ENCODE measurements at regions not wholly inside any gene's neighbourhood (a gene's known extent, or its start where the extent isn't known, plus 50 kb on each side); places are given as distances from the start of the nearest gene placed in this dataset.
A peak's percentile ranks its signal among the peaks of the same experiment; 100 is the strongest.

GRCh38 chr5:145685417-145685816 lies 149.7 kb downstream of the PRELID2 start:
- Mint-ChIP-seq H3K36me3 (ENCODE audit: insufficient read depth, unreplicated experiment) (no peaks in the 10 kb centered on the region), H3K4me3 (ENCODE audit: low read depth, unreplicated experiment) (no peak overlapping the region), H3K27me3 (ENCODE audit: unreplicated experiment) (no peaks in the 10 kb centered on the region), H3K27ac (ENCODE audit: unreplicated experiment) (no peak overlapping the region), H3K9me3 (ENCODE audit: low read depth, unreplicated experiment) (no peaks in the 10 kb centered on the region), H3K4me1 (ENCODE audit: low read depth, unreplicated experiment) (peaks cover 12% of the 10 kb centered on the region)
- BruUV-seq (replicated peaks), result no TSS peak
- TF ChIP-seq CTCF (IDR thresholded peaks at IDR 0.05; ENCODE audit: unreplicated experiment), result no peak
- CTCF ChIA-PET, result interaction anchor here (0.6 kb wide), 1 partner anchor 420 kb away, joined by 6 read pairs; no protein-coding TSS in a partner anchor
- intact Hi-C loops (cut with micrococcal nuclease; ENCODE audit: unreplicated experiment), result no loop called here
- DNase-seq, result no peak

GRCh38 chr5:145683431-145683830 lies 151.7 kb downstream of the PRELID2 start:
- CTCF ChIA-PET, result no interaction called here
- intact Hi-C loops (cut with micrococcal nuclease; ENCODE audit: unreplicated experiment), result loop anchor here (5.0 kb wide), 4 partner anchors 141 to 321 kb away; no protein-coding TSS in a partner anchor
- BruUV-seq (replicated peaks), result no TSS peak

GRCh38 chr5:145682197-145682899 lies 152.8 kb downstream of the PRELID2 start:
- intact Hi-C loops (cut with micrococcal nuclease; ENCODE audit: unreplicated experiment), result loop anchor here (5.0 kb wide), 4 partner anchors 140 to 320 kb away; no protein-coding TSS in a partner anchor
- H3K27ac Mint-ChIP-seq (ENCODE audit: unreplicated experiment), result no peak overlapping the region

More at GRCh38 chr5:145683431-145683830, 151.7 kb downstream of the PRELID2 start:
- no peaks in the 10 kb centered on the region for H3K27me3 Mint-ChIP-seq (ENCODE audit: unreplicated experiment)
- no peak for TF ChIP-seq CTCF (IDR thresholded peaks at IDR 0.05; ENCODE audit: unreplicated experiment)
- H3K9me3 Mint-ChIP-seq (ENCODE audit: low read depth, unreplicated experiment), result no peaks in the 10 kb centered on the region
- H3K4me3 Mint-ChIP-seq (ENCODE audit: low read depth, unreplicated experiment), result no peak overlapping the region
- H3K27ac Mint-ChIP-seq (ENCODE audit: unreplicated experiment), result no peak overlapping the region
- no peaks in the 10 kb centered on the region for H3K36me3 Mint-ChIP-seq (ENCODE audit: insufficient read depth, unreplicated experiment)
- DNase-seq, result no peak
- H3K4me1 Mint-ChIP-seq (ENCODE audit: low read depth, unreplicated experiment), result peaks cover 20% of the 10 kb centered on the region

GRCh38 chr5:145681686-145682085 lies 153.5 kb downstream of the PRELID2 start:
- peak; percentile 72 for DNase-seq
- H3K4me3 Mint-ChIP-seq (ENCODE audit: low read depth, unreplicated experiment), result no peak overlapping the region
- TF ChIP-seq CTCF (IDR thresholded peaks at IDR 0.05; ENCODE audit: unreplicated experiment), result peak; percentile 73
- H3K9me3 Mint-ChIP-seq (ENCODE audit: low read depth, unreplicated experiment), result no peaks in the 10 kb centered on the region
- CTCF ChIA-PET, result interaction anchor here (0.5 to 1.0 kb wide), 10 partner anchors 13 to 1478 kb away, joined by 3 to 7 read pairs (median 3); no protein-coding TSS in a partner anchor
- H3K27ac Mint-ChIP-seq (ENCODE audit: unreplicated experiment), result no peak overlapping the region
- no peaks in the 10 kb centered on the region for H3K36me3 Mint-ChIP-seq (ENCODE audit: insufficient read depth, unreplicated experiment)
- no TSS peak for BruUV-seq (replicated peaks)
- intact Hi-C loops (cut with micrococcal nuclease; ENCODE audit: unreplicated experiment), result loop anchor here (1.0 to 5.0 kb wide), 6 partner anchors 139 to 368 kb away; no protein-coding TSS in a partner anchor
- H3K27me3 Mint-ChIP-seq (ENCODE audit: unreplicated experiment), result no peaks in the 10 kb centered on the region
- H3K4me1 Mint-ChIP-seq (ENCODE audit: low read depth, unreplicated experiment), result peaks cover 20% of the 10 kb centered on the region

More at GRCh38 chr5:145682197-145682899, 152.8 kb downstream of the PRELID2 start:
- Mint-ChIP-seq H3K4me3 (ENCODE audit: low read depth, unreplicated experiment) (no peak overlapping the region), H3K4me1 (ENCODE audit: low read depth, unreplicated experiment) (peaks cover 20% of the 10 kb centered on the region), H3K36me3 (ENCODE audit: insufficient read depth, unreplicated experiment) (no peaks in the 10 kb centered on the region), H3K9me3 (ENCODE audit: low read depth, unreplicated experiment) (no peaks in the 10 kb centered on the region), H3K27me3 (ENCODE audit: unreplicated experiment) (no peaks in the 10 kb centered on the region)
- BruUV-seq (replicated peaks), result no TSS peak
- CTCF ChIA-PET, result interaction anchor here (0.5 to 1.0 kb wide), 10 partner anchors 14 to 1479 kb away, joined by 3 to 7 read pairs (median 3); no protein-coding TSS in a partner anchor
- TF ChIP-seq CTCF (IDR thresholded peaks at IDR 0.05; ENCODE audit: unreplicated experiment), result no peak
- DNase-seq, result no peak
